SK-N-MC (cell line): ENCODE measurements at regions not wholly inside any gene's neighbourhood (a gene's known extent, or its start where the extent isn't known, plus 50 kb on each side); places are given as distances from the start of the nearest gene placed in this dataset.

Source experiments
- EZH2 ChIP-seq: fragments of 200-600 bp; sonication (generic); IDR thresholded peaks from one replicate; pipeline ENCODE4 v1.6.1; 2017; ENCODE audit warnings: antibody characterized with exemption
- FOXP2 ChIP-seq: optimal IDR thresholded peaks from 2 replicates; pipeline ENCODE3; 2011; ENCODE audit warnings: mild to moderate bottlenecking, moderate library complexity; ENCODE audit not compliant: insufficient read depth; ENCODE audit errors: extremely low read length, control extremely low read depth
- POLR2AphosphoS5 ChIP-seq: IDR thresholded peaks from 2 replicates; pipeline ENCODE4 v1.6.1; 2012; ENCODE audit warnings: mild to moderate bottlenecking, low read depth, low read length, borderline replicate concordance

GRCh38 chr4:19455850-19456602 lies 795.7 kb upstream of the SLIT2 start:
- no peak for TF ChIP-seq POLR2AphosphoS5
- no peak for TF ChIP-seq EZH2
- no peak for TF ChIP-seq FOXP2
